Keratinocyte (primary cell): ENCODE measurements at regions not wholly inside any gene's neighbourhood (a gene's known extent, or its start where the extent isn't known, plus 50 kb on each side); places are given as distances from the start of the nearest gene placed in this dataset.

Experiments
- EZH2 ChIP-seq: IDR thresholded peaks from one replicate; pipeline ENCODE4 v1.6.1; 2012; ENCODE audit warnings: inconsistent platforms, mild to moderate bottlenecking, low read length, moderate library complexity
- TF ChIP-seq, protein P1 (sequence below), 3 experiments: IDR thresholded peaks in 1 of 3; conservative IDR thresholded peaks in 1 of 3; optimal IDR thresholded peaks in 1 of 3; 2 replicates in 2 of 3; 3 replicates in 1 of 3; pipeline versions ENCODE3 to v1.5.1; 2011; ENCODE audit warnings: low read length in 3 of 3, mild to moderate bottlenecking in 3 of 3, moderate library complexity in 2 of 3, control low read depth in 1 of 3, inconsistent platforms in 1 of 3; ENCODE audit not compliant: insufficient read depth in 2 of 3; ENCODE audit errors: extremely low read depth in 1 of 3

DNA sequence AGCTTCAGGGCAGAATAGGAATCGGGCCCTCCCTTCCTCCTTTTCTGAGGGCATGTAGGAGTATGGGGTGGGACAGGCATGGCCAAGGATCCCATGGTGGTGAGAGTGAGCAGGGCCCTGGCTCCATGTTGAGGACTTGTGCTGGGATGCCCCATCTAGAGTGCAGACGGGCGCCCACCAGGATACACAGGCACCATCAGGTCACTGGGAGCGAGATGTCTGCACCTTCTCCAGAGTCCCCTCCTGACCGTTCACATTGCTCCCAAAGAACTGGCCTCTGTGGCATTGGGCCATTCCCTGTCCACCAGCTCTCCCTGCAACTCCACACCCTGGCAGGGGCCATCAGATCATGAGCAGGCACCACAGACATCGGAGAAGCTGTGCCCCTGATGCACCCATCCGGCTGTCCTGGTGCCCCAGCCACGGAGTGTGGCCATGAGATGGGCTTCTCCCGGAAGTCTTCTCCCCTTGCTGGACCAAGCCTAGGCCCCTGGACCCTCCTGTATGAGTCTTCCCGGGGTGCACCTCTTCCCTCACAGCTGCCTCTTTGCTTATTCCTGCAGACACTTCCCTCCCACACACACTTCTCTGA lies 195.0 kb downstream of the IRX2 start:
- TF ChIP-seq, protein P1, sequence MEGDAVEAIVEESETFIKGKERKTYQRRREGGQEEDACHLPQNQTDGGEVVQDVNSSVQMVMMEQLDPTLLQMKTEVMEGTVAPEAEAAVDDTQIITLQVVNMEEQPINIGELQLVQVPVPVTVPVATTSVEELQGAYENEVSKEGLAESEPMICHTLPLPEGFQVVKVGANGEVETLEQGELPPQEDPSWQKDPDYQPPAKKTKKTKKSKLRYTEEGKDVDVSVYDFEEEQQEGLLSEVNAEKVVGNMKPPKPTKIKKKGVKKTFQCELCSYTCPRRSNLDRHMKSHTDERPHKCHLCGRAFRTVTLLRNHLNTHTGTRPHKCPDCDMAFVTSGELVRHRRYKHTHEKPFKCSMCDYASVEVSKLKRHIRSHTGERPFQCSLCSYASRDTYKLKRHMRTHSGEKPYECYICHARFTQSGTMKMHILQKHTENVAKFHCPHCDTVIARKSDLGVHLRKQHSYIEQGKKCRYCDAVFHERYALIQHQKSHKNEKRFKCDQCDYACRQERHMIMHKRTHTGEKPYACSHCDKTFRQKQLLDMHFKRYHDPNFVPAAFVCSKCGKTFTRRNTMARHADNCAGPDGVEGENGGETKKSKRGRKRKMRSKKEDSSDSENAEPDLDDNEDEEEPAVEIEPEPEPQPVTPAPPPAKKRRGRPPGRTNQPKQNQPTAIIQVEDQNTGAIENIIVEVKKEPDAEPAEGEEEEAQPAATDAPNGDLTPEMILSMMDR (optimal IDR thresholded peaks at IDR 0.05 in 1 of 3, IDR thresholded peaks at IDR 0.05 in 1 of 3, conservative IDR thresholded peaks at IDR 0.05 in 1 of 3; ENCODE audit: extremely low read depth in 1 of 3, insufficient read depth in 2 of 3, low read length in 3 of 3): no peak
- no peak for TF ChIP-seq EZH2
